GM23338 (cell line): ENCODE measurements at regions not wholly inside any gene's neighbourhood (a gene's known extent, or its start where the extent isn't known, plus 50 kb on each side); places are given as distances from the start of the nearest gene placed in this dataset.

ENCODE experiments used
- EZH2 ChIP-seq: fragments of 200-600 bp; sonication (generic); IDR thresholded peaks from one replicate; pipeline ENCODE4 v1.8.0; 2017; ENCODE audit warnings: antibody characterized with exemption, mild to moderate bottlenecking, low read depth; ENCODE audit not compliant: unreplicated experiment
- JUNB ChIP-seq: IDR thresholded peaks from one replicate; pipeline ENCODE4 v1.6.1; 2016; ENCODE audit warnings: antibody characterized with exemption; ENCODE audit not compliant: unreplicated experiment
- POLR2AphosphoS5 ChIP-seq: IDR thresholded peaks from 2 replicates; pipeline ENCODE4 v1.6.1; 2016; ENCODE audit warnings: antibody characterized with exemption, low read depth
- TF ChIP-seq, protein P1 (sequence below), 2 experiments: fragments of 200-600 bp in 1 of 2; sonication (generic) in 1 of 2; conservative IDR thresholded peaks; 2 replicates each; pipeline versions ENCODE4 v1.5.1 to v1.6.1; 2016 to 2017; ENCODE audit warnings: antibody characterized with exemption in 2 of 2, low read depth in 2 of 2, mild to moderate bottlenecking in 2 of 2, moderate library complexity in 1 of 2

GRCh38 chr3:109696932-109697331 is 359.6 kb upstream of the DPPA4 start:
- TF ChIP-seq, protein P1, sequence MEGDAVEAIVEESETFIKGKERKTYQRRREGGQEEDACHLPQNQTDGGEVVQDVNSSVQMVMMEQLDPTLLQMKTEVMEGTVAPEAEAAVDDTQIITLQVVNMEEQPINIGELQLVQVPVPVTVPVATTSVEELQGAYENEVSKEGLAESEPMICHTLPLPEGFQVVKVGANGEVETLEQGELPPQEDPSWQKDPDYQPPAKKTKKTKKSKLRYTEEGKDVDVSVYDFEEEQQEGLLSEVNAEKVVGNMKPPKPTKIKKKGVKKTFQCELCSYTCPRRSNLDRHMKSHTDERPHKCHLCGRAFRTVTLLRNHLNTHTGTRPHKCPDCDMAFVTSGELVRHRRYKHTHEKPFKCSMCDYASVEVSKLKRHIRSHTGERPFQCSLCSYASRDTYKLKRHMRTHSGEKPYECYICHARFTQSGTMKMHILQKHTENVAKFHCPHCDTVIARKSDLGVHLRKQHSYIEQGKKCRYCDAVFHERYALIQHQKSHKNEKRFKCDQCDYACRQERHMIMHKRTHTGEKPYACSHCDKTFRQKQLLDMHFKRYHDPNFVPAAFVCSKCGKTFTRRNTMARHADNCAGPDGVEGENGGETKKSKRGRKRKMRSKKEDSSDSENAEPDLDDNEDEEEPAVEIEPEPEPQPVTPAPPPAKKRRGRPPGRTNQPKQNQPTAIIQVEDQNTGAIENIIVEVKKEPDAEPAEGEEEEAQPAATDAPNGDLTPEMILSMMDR (conservative IDR thresholded peaks at IDR 0.05; ENCODE audit: low read depth in 2 of 2) = peak in 1 of 2 experiments; percentile 45; a peak in 3 of 4 replicates
- no peak for TF ChIP-seq EZH2
- no peak for TF ChIP-seq JUNB
- TF ChIP-seq POLR2AphosphoS5 = no peak
